ENCODE measurements at regions not wholly inside any gene's neighbourhood (a gene's known extent, or its start where the extent isn't known, plus 50 kb on each side); places are given as distances from the start of the nearest gene placed in this dataset.
"Not testable (repeated sequence)": the region's sequence is repeated elsewhere in the genome, so short reads cannot be mapped to it uniquely, and the experiment has no call there.

DNA sequence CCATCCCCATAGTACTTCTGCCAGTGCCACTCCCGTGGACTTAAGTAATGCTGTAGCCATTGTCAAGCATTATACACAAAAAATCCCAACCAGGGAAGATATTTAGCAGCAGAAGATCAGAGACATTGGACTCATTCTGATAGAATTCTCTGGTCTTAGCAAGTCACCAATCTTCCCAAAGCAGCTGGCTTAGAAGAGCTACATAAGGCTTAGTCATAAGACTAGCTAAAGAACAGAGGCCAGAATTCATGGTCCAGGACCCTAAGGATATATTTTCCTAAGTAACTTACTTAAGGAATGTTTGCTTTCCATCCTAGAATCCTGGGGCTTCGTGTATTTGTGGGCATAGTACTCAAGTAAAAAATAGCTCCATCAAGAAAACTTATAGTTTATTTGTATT is 100.3 kb upstream of the SLIT2 start:
- no peaks in the 10 kb centered on the region for H3K9me3 ChIP-seq
- H3K4me3 ChIP-seq: no peak overlapping the region
- H3K27ac ChIP-seq: no peak overlapping the region
- H3K27me3 ChIP-seq: no peaks in the 10 kb centered on the region
- H3K4me1 ChIP-seq: no peaks in the 10 kb centered on the region
- H3K36me3 ChIP-seq: no peaks in the 10 kb centered on the region
- intact Hi-C loops (cut with DNase I): no loop called here
- WGBS, 2 donors: 29 to 53% methylated on average over 1 to 2 of the region's 2 CpGs
- TF ChIP-seq POLR2A (IDR thresholded peaks at IDR 0.05) (no peak), CTCF (IDR thresholded peaks at IDR 0.05) (no peak)
- no peak for DNase-seq

DNA sequence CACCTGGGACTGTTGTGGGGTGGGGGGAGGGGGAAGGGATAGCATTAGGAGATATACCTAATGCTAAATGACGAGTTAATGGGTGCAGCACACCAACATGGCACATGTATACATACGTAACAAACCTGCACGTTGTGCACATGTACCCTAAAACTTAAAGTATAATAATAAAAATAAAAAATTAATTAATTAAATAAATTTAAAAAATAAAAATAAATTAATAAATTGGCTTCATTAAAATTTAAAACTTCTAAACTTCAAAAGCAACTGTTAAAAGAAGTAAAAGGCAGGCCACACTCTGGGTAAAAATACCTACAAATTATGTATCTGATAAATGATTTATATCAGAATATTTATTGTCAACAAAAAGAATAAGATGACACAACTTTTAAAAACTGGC is 102.6 kb upstream of the SLIT2 start:
- H3K27ac ChIP-seq; DNase-seq; H3K36me3 ChIP-seq; H3K4me1 ChIP-seq; intact Hi-C loops (cut with DNase I); H3K4me3 ChIP-seq; H3K27me3 ChIP-seq; H3K9me3 ChIP-seq: not testable (repeated sequence)
- WGBS, 2 donors: 74 to 83% methylated on average over 3 of the region's 3 CpGs

- Histone ChIP-seq H3K9me3 (peaks cover 0 to 4% (median 0%) of the 10 kb centered on the region in 3 donors), H3K27ac (no peak overlapping the region), H3K36me3 (no peaks in the 10 kb centered on the region), H3K27me3 (no peaks in the 10 kb centered on the region), H3K4me1 (no peaks in the 10 kb centered on the region), H3K4me3 (no peak overlapping the region)
- 60 to 82% methylated on average over 2 of the region's 2 CpGs for WGBS, 2 donors
- TF ChIP-seq POLR2A (IDR thresholded peaks at IDR 0.05) (no peak), CTCF (IDR thresholded peaks at IDR 0.05) (no peak)
- intact Hi-C loops (cut with DNase I): no loop called here
- DNase-seq: no peak
These were observed 114.5 kb upstream of the SLIT2 start for GRCh38 chr4:20137176-20137575.

DNA sequence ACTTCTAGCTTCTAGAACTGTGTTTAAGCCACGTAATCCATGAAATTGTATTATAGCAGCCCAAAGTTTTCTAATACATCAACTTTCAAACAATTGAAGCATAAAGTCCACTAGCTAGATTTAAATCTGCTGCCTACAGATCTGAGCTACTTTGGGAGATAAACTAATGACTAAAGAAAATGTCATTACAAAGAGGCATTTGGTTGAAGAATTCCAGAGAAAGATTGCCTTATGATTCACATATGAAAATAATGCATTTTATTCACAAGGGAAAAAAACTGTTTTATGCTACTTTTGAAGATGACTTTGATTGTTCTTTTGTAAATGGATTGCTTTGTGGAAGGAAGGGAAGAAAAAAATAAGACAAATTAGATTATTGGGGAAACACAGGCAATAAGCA is 124.1 kb upstream of the SLIT2 start:
- Histone ChIP-seq H3K27ac (no peak overlapping the region), H3K4me1 (no peaks in the 10 kb centered on the region), H3K36me3 (no peaks in the 10 kb centered on the region), H3K27me3 (no peaks in the 10 kb centered on the region), H3K9me3 (no peaks in the 10 kb centered on the region), H3K4me3 (no peak overlapping the region)
- intact Hi-C loops (cut with DNase I): no loop called here
- no peak for DNase-seq
- WGBS, 2 donors: 80 to 89% methylated on average over 1 of the region's 1 CpG
- TF ChIP-seq POLR2A (IDR thresholded peaks at IDR 0.05) (no peak), CTCF (IDR thresholded peaks at IDR 0.05) (no peak)

DNA sequence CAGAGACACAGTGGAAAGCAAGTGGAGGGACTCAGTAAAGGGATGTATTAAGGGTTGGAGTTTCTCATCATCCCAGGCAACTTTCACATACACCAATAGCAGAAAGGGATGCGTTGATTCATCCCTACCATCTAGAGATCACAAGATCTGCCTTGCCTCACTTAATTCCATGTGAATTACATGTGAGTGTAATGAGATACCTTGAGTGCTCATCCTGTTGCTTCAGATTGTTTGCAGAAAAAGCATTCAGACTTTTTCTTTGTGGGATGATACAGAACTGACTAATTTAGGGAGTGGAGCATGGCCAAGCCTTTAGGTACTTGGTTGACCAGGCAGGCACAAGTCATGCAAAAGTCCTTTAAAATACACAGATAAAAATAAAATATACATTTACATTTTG is 124.8 kb upstream of the SLIT2 start:
- Histone ChIP-seq H3K4me1 (no peaks in the 10 kb centered on the region), H3K27ac (no peak overlapping the region), H3K27me3 (no peaks in the 10 kb centered on the region), H3K9me3 (no peaks in the 10 kb centered on the region), H3K36me3 (no peaks in the 10 kb centered on the region), H3K4me3 (no peak overlapping the region)
- DNase-seq: no peak
- TF ChIP-seq POLR2A (IDR thresholded peaks at IDR 0.05) (no peak), CTCF (IDR thresholded peaks at IDR 0.05) (no peak)
- 83 to 100% methylated on average over 1 of the region's 1 CpG for WGBS, 2 donors
- intact Hi-C loops (cut with DNase I): no loop called here

DNA sequence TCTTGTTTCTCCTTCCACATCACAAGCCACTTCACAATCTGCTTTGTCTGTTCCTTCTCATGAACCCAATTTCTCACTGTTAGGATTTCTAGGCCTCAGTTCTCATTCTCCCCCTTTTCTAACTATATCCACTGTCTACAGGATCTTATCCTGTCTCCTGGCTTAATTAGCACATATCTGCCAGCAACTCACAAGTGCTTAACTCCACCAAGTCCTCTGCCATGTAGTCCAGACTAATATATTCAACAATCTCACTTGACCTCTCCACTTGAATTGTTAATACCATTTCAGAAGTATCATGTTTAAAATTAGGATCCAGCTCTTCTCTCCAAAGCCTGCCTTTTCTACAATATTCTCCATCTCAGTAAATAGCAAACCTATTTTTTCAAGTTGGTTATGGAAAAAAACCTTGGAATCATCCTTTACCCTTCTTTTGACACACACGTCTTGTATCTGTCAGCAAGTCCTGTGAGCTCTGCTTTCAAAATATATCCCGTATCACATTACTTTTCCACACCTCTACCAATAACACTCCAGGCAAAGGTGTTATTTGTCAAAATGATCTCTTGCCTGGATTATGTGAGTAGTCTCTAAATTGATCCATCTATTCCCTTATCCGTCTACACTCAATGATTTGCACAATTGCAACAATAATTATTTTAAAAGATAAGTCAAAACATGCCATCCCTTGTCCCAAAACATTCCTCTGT is 127.2 kb upstream of the SLIT2 start:
- no peak for DNase-seq
- H3K27me3 ChIP-seq: no peaks in the 10 kb centered on the region
- no peaks in the 10 kb centered on the region for H3K4me1 ChIP-seq
- H3K27ac ChIP-seq: no peak overlapping the region
- intact Hi-C loops (cut with DNase I): no loop called here
- H3K36me3 ChIP-seq: no peaks in the 10 kb centered on the region
- H3K9me3 ChIP-seq: no peaks in the 10 kb centered on the region
- TF ChIP-seq POLR2A (IDR thresholded peaks at IDR 0.05) (no peak), CTCF (IDR thresholded peaks at IDR 0.05) (no peak)
- 70 to 79% methylated on average over 3 of the region's 3 CpGs for WGBS, 2 donors
- H3K4me3 ChIP-seq: no peak overlapping the region

Measured in esophagus squamous epithelium (tissue), 5 donors.